ENCODE measurements at regions not wholly inside any gene's neighbourhood (a gene's known extent, or its start where the extent isn't known, plus 50 kb on each side); places are given as distances from the start of the nearest gene placed in this dataset.
A peak's percentile ranks its signal among the peaks of the same experiment; 100 is the strongest.
"Not testable (repeated sequence)": the region's sequence is repeated elsewhere in the genome, so short reads cannot be mapped to it uniquely, and the experiment has no call there.

DNA sequence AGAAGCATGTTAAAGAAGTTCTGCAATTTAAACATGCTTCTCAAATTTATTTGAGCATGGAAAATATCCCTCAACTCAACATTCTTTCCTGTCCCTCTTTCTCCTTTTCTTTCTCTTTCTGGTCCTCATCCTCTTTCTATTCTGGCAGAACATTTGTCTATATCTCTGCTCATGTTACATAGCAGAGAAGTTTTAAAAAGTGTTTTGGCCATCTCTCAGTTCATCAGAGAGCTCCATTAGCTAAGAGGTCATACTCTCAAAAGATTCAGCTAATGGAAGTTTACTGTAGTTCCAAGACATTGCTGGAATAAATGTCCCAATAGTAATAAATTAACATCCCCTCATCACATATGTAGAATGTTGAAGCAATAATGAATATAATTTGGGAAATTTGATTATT, 53.5 kb downstream of the XCL2 start:
- H3K4me1 ChIP-seq (ENCODE audit: insufficient read depth, poor library complexity, severe bottlenecking), result peaks cover 4% of the 10 kb centered on the region
- DNase-seq (ENCODE audit: low spot score) (no peak), ATAC-seq (ENCODE audit: low read depth) (no peak)
- no peaks in the 10 kb centered on the region for H3K9me3 ChIP-seq (ENCODE audit: severe bottlenecking)
- no peak overlapping the region for H3K27ac ChIP-seq (ENCODE audit: poor library complexity, severe bottlenecking)
- H3K4me3 ChIP-seq (ENCODE audit: severe bottlenecking), result no peak overlapping the region
- TF ChIP-seq, protein P1, sequence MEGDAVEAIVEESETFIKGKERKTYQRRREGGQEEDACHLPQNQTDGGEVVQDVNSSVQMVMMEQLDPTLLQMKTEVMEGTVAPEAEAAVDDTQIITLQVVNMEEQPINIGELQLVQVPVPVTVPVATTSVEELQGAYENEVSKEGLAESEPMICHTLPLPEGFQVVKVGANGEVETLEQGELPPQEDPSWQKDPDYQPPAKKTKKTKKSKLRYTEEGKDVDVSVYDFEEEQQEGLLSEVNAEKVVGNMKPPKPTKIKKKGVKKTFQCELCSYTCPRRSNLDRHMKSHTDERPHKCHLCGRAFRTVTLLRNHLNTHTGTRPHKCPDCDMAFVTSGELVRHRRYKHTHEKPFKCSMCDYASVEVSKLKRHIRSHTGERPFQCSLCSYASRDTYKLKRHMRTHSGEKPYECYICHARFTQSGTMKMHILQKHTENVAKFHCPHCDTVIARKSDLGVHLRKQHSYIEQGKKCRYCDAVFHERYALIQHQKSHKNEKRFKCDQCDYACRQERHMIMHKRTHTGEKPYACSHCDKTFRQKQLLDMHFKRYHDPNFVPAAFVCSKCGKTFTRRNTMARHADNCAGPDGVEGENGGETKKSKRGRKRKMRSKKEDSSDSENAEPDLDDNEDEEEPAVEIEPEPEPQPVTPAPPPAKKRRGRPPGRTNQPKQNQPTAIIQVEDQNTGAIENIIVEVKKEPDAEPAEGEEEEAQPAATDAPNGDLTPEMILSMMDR (IDR thresholded peaks at IDR 0.05; ENCODE audit: poor library complexity, severe bottlenecking), result no peak
- H3K36me3 ChIP-seq (ENCODE audit: low read depth), result no peaks in the 10 kb centered on the region
- H3K27me3 ChIP-seq (ENCODE audit: insufficient read depth, poor library complexity, severe bottlenecking), result no peaks in the 10 kb centered on the region

DNA sequence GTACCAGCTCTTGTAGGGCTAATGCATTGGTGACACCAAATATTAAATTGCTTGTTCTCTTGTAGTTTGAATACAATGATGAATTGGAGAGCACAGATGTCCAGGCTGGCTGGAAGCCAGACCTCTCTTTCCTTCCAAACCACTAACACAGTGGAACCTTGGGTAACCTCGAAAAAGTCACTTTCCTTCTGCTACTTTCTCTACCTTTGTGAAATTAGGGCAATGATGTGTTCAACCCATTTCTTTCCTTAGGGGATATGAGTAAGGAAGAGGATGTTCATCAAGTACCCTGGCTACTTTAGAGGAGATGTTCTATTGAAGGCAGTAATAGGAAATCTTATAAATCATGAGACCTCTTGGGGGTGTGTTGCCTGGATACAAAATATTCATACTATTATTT, 55.7 kb downstream of the XCL2 start:
- Histone ChIP-seq H3K36me3 (ENCODE audit: low read depth) (no peaks in the 10 kb centered on the region), H3K9me3 (ENCODE audit: severe bottlenecking) (no peaks in the 10 kb centered on the region), H3K27ac (ENCODE audit: poor library complexity, severe bottlenecking) (peak overlapping the region; percentile 17), H3K4me3 (ENCODE audit: severe bottlenecking) (no peak overlapping the region), H3K4me1 (ENCODE audit: insufficient read depth, poor library complexity, severe bottlenecking) (peaks cover 20% of the 10 kb centered on the region), H3K27me3 (ENCODE audit: insufficient read depth, poor library complexity, severe bottlenecking) (no peaks in the 10 kb centered on the region)
- DNase-seq (ENCODE audit: low spot score) (no peak), ATAC-seq (ENCODE audit: low read depth) (peak; percentile 54)
- TF ChIP-seq, protein P1 (IDR thresholded peaks at IDR 0.05; ENCODE audit: poor library complexity, severe bottlenecking), result no peak

DNA sequence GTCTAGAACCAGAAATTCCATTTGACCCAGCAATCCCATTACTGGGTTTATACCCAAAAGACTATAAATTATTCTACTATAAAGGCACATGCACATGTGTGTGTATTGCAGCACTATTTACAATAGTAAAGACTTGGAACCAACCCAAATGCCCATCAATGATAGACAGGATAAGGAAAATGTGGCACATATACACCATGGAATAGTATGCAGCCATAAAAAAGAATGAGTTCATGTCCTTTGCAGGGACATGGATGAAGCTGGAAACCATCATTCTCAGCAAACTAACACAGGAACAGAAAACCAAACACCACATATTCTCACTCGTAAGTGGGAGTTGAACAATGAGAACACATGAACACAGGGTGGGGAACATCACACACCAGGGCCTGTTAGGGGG, 57.0 kb downstream of the XCL2 start:
- H3K9me3 ChIP-seq (ENCODE audit: severe bottlenecking); DNase-seq (ENCODE audit: low spot score); H3K36me3 ChIP-seq (ENCODE audit: low read depth); H3K27ac ChIP-seq (ENCODE audit: poor library complexity, severe bottlenecking); H3K4me3 ChIP-seq (ENCODE audit: severe bottlenecking); ATAC-seq (ENCODE audit: low read depth); H3K27me3 ChIP-seq (ENCODE audit: insufficient read depth, poor library complexity, severe bottlenecking): not testable (repeated sequence)
- H3K4me1 ChIP-seq (ENCODE audit: insufficient read depth, poor library complexity, severe bottlenecking), result peaks cover 25% of the 10 kb centered on the region

DNA sequence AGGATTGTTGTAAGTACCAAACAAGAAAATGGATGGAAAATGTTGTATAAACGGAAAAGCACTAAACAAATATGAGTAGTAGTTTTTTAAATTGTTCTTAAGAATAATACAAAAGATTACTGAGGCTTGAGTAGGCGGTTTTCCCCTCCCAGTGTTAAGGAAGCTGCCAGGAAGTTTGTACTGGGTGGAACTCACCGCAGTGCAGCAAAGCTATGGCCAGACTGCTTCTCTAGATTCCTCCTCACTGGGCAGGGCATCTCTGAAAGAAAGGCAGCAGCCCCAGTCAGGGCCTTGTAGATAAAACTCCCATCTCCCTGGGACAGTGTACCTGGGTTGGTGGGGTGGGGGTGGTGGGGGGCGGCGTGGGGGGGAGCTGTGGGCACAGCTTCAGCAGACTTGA, 58.7 kb downstream of the XCL2 start:
- H3K4me3 ChIP-seq (ENCODE audit: severe bottlenecking), result no peak overlapping the region
- H3K4me1 ChIP-seq (ENCODE audit: insufficient read depth, poor library complexity, severe bottlenecking), result peaks cover 25% of the 10 kb centered on the region
- TF ChIP-seq, protein P1 (IDR thresholded peaks at IDR 0.05; ENCODE audit: poor library complexity, severe bottlenecking), result no peak
- ATAC-seq (ENCODE audit: low read depth) (no peak), DNase-seq (ENCODE audit: low spot score) (no peak)
- H3K9me3 ChIP-seq (ENCODE audit: severe bottlenecking), result no peaks in the 10 kb centered on the region
- no peaks in the 10 kb centered on the region for H3K27me3 ChIP-seq (ENCODE audit: insufficient read depth, poor library complexity, severe bottlenecking)
- H3K27ac ChIP-seq (ENCODE audit: poor library complexity, severe bottlenecking), result no peak overlapping the region
- no peaks in the 10 kb centered on the region for H3K36me3 ChIP-seq (ENCODE audit: low read depth)

DNA sequence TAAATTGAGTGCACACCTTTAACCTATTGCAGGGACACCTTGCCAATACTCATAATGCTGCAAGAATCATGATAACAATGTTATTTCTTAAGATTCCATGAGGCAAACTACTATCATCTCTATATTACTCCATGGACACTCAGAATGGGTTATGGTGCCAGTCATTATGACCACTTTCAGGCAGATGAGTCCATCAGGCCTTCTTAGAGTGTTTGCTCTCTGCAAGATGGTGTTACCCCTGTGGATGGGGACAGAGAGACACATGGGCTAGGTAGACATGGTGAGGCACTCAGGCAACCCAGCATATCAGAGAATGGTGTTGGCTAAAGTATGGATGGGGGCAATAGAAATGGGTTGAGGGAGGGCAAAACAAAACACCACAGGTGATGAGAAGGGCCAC, 59.7 kb downstream of the XCL2 start:
- Histone ChIP-seq H3K27ac (ENCODE audit: poor library complexity, severe bottlenecking) (peak overlapping the region; percentile 53), H3K27me3 (ENCODE audit: insufficient read depth, poor library complexity, severe bottlenecking) (no peaks in the 10 kb centered on the region), H3K4me3 (ENCODE audit: severe bottlenecking) (no peak overlapping the region), H3K4me1 (ENCODE audit: insufficient read depth, poor library complexity, severe bottlenecking) (peaks cover 25% of the 10 kb centered on the region), H3K36me3 (ENCODE audit: low read depth) (no peaks in the 10 kb centered on the region), H3K9me3 (ENCODE audit: severe bottlenecking) (no peaks in the 10 kb centered on the region)
- TF ChIP-seq, protein P1 (IDR thresholded peaks at IDR 0.05; ENCODE audit: poor library complexity, severe bottlenecking), result no peak
- ATAC-seq (ENCODE audit: low read depth), result no peak
- DNase-seq (ENCODE audit: low spot score), result no peak

Data from RWPE2 (cell line).